Activated CD4-positive, alpha-beta T cell treated with anti-CD3 and anti-CD28 coated beads, Interleukin-2, amount 50 U/mL, for 48 hours (primary cell): ENCODE measurements at regions not wholly inside any gene's neighbourhood (a gene's known extent, or its start where the extent isn't known, plus 50 kb on each side); places are given as distances from the start of the nearest gene placed in this dataset.
A peak's percentile ranks its signal among the peaks of the same experiment; 100 is the strongest.

Source experiments
- DNase-seq, 2 experiments: peaks; one replicate each; pipeline ENCODE4 v3.0.0-alpha.2; 2020

DNA sequence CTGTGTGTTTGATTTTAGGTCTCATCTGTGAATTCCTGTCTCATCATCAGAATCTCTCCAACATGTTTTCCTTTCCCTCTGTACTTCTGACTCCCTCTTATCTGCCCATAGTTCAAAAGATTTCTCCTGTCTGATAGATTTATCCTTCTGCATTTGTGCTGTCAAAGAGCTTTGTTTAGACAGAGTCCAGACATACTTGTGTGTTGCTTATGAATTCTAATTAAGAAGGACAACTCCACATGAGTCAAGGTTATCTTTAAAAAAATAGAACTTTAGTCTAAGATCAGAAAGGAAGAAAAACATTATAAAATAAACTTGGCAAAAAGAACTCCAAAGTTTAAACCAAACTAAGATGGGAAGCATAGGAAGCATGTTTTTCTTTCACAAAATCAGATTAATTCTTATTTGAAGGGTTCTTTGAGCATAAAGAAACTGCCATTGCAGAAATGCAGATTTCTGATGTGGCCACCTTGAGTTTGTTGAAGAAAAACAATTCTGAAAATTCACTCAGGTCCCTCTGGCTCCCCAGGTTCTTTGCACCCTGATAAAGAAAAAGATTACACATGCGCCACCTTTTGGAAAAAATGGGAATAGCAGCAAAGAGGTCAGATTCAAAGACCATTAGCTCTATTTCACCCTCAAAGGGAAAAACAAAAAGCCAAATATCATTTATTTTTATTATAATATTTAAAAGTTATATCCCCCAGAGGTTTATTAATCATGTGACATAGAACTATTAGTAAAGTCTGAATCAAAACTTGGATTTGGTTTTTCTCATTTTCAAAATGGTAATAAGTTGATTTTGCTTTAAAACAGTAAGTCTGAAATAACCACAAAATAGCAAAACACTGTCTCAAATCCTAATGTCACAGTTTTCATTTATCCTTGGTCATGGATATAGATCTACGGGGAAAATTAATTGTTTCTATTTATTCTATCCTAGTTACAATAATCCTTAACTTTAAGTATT, 143.7 kb upstream of the DCN start:
- DNase-seq = peak; percentile 6 to 34

GRCh38 chr12:91320999-91321398, 138.4 kb upstream of the DCN start:
- DNase-seq = no peak

- no peak for DNase-seq
These were observed 136.6 kb upstream of the DCN start for GRCh38 chr12:91319071-91319760.

DNA sequence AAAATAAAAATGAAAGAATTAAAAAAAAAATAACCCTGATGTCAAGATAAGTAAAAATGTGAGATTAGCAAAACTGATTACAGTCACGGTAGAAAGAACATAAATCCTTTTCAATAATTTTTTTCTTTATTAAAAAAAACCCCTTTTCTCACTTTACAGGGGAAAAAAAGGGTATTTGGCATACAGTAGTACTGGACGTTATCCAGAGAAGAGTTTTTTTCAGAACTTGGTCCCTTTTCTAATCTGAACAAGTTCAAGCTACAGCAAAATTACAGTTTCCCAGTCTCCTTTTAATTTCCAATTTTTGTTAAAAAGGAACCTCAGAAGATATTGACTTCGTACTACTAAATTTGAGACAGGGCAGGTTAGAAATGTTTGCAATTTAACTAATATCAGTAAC, 134.7 kb upstream of the DCN start:
- DNase-seq = no peak

DNA sequence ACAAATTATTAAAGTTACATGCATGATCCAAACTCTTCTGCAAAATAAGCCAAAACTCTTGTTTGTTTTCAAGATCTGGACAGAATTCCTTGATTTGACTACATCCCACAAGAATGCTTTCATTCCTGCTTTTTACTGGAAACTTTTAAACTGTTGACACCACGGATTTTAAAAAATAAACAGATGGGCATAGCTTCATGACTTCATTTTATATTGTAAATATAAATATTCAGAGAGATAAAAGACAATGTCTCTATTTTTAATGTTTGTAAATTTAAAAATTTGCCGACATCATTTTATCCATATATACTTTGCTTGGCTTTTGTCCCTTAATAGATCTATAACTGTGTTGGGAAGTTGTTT, 134.3 kb upstream of the DCN start:
- no peak for DNase-seq

DNA sequence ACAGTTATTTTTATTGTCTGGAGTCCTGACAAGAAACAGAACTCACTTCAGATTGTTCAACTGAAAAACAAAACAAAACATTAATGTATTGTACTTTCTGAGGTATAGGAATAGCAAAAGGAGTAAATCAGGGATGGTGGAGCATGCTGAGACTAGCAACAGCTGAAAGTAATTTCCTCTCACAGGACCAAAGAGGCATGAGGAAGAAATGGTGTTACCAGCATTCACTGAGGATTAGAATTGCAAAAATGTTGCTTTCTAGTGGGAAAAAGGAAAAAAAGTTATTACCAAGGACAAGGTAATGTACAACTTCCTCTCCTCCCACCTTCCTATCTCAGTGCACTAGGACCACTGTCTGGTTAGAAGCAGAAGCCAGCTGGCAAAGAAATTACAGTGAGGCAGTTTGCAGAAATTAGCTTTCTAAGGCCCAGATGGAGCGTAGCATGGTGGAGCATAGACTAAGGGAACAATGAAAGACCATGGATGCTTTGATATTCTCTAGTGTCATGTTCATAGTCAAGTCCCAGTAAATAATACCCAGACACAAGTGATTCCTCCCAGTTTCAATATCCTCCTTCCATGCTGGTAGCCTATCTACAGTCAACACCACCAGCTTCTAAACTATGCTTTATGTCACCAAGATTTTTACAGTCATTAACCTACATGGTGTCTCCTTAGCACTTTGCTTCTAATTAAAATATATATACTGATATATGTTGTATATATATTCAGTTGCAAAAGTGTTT, 133.7 kb upstream of the DCN start:
- DNase-seq = no peak

DNA sequence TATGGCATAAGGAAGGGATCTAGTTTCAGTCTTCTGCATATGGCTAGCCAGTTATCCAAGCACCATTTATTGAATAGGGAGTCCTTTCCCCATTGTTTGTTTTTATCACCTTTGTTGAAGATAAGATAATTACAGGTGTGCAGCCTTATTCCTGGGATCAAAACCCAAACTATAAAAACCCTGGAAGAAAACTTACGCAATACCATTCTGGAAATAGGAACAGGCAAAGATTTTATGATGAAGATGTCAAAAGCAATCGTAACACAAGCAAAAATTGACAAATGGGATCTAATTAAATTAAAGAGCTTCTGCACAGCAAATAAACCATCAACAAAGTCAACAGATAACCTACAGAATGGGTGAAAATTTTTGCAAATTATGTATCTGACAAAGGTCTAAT, 128.5 kb upstream of the DCN start:
- DNase-seq = no peak

GRCh38 chr12:91309450-91309849, 126.8 kb upstream of the DCN start:
- no peak for DNase-seq

GRCh38 chr12:91307957-91308670, 125.5 kb upstream of the DCN start:
- no peak for DNase-seq

DNA sequence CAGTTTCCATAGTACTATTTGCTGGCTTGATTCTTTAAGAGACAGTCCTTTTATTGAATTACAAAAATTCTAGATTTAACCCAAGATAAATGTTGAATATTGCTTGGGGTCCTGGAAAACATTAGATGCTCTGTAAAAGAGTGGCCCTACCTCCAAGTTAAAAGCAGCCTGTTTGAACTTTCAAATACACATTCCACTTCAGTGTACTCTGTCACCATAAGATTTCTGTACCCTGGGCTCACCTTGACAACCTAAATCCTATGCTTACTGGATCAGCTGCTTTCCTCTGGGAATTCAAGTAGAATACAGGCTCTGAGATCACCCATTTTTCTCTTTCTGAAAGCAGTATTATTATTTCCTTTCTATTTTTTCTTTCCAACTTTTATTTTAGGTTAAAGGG, 107.7 kb upstream of the DCN start:
- DNase-seq = no peak

DNA sequence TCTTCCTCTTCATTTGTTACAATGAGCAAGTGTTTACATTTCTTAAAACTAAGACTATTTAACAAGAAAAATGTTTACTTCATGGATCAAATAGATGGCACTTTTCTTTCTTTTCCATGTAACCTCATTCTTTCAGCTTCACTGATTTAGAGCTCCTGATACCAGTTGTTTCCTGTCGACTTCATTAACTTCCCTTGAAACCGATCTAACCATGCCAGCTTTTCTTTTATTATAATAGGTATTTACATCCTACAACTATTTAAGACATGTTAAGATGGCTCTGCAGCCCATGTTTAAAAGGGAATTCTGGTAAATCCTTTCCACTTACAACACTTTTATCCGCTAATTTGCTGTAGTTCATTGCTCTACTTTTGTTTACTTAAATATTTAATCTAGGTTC, 107.3 kb upstream of the DCN start:
- no peak for DNase-seq

- DNase-seq = no peak
These were observed 106.5 kb upstream of the DCN start for GRCh38 chr12:91289072-91289471.

DNA sequence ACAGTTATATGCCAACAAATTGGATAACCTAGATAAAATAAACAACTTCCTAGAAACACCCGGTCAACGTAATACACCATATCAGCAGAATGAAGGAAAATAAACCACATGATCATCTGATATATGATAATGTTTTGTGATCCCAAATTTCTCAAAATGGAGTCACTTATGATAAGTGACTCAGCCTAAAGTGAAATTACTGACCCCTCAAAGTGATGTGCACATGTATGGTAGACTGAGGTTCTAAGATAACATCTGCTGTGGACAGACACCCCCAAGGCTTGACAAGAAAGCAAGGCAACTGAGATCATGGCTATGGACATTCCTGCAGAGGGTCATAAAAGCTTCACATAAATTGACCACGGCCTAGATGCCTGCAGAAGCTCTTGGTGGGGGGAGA, 105.1 kb upstream of the DCN start:
- DNase-seq = no peak

DNA sequence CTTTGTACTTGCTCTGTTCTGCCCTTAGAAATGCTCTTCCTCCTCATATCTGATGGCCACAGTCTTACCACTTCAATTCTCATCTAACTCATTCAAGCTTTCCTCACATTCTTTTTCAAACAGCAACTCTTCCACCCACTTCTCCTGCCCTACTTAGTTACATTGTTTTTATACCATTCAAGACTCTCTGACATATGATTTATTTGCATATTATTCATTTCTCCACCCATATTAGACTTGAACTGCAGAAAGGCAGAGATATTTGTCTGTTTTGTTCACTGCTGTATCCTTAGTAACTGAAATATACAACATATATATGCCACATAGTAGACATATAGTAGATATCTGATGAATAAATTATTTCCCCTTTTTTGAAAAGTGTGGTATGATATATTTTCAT, 95.5 kb upstream of the DCN start:
- no peak for DNase-seq

- no peak for DNase-seq
These were observed 93.9 kb upstream of the DCN start for GRCh38 chr12:91276509-91276908.

DNA sequence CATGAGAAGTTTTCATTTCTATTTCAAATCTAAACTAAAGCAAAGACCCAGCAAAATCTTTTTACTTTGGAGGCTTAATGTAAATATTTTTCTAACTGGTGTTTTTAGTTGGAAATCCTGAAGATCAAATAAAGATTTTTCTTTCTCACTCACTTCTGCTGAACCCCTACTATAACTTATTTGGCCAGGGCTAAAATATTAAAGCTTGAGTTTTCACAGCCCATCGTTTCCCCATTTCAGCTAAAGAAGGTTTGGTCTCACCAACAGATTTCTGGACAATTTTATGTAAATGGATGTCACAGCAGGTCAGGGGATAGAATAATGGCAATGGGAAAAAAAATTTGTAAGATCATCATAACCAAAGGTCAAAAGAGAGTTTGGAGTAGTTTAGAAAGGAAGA, 92.7 kb upstream of the DCN start:
- DNase-seq = no peak

DNA sequence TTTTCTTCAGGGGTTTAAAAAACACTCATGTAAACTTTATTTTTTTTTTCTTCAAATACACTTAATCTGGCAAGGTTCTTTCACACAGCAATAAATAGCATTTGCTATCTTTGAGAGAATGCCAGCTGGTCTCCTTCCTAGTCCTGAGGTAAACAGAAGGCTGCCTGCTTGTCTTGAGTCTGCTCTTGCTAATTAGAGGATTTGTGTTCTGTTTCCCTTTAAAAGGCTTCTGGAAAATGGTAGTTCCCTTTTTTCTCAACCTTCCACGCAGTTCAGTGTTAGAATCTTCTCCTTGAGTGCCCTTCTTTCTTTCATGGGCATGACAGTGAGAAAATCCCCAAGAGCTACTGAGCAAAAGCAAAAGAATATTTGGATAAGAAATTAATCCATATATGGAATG, 92.3 kb upstream of the DCN start:
- DNase-seq = no peak

DNA sequence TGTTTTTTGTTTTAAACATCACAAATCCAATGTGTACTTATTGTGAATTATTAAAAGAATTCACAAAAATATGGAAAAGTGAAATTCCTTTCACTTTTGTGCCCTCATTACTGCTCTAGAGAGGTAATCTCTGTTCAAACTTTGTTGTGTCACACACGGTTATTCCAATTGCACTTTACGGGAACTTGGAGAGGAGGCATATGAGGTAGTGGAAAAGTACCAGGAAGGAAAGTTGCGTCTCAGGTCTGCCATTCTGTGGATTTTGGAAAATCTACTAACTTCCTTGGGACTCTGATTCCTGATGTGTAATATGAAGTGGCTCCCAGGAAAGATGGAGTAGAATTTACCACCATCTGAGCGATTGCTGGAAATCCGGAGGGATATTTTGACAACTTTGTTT, 90.9 kb upstream of the DCN start:
- DNase-seq = no peak

DNA sequence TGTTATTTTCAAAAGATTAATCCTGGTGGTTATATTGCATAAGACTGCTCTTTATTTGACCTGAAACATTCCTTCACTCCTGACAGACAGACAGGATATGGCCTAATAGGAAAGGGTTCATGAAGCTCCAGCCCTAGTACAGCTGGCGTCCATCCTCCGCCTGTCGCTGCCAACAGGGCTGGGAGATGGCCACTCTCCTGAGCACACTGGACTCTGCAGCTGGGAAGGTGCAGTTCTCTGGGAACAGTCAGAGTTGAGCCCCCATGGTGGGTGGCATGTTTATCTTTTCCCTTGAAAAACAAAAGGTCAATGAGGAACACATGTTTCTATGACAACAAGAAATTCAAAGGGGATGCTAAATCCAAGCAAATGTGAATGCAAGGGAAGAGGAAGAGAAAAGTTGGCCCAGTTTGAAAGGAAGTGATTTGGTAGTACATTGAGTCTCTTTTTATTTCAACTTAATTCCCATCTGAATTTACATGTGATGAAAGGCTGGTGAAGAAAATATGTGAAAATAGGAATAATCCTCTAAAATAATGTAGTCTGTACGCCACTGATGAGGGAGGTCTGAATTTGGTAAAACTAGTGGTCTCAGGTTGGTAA, 89.9 kb upstream of the DCN start:
- DNase-seq = no peak

- no peak for DNase-seq
These were observed 88.6 kb upstream of the DCN start for GRCh38 chr12:91271185-91271584.

GRCh38 chr12:91267039-91267438, 84.4 kb upstream of the DCN start:
- DNase-seq = no peak

GRCh38 chr12:91264178-91264577, 81.6 kb upstream of the DCN start:
- no peak for DNase-seq
